LNCaP clone FGC (cell line): ENCODE measurements at regions not wholly inside any gene's neighbourhood (a gene's known extent, or its start where the extent isn't known, plus 50 kb on each side); places are given as distances from the start of the nearest gene placed in this dataset.
A peak's percentile ranks its signal among the peaks of the same experiment; 100 is the strongest.
"Not testable (repeated sequence)": the region's sequence is repeated elsewhere in the genome, so short reads cannot be mapped to it uniquely, and the experiment has no call there.

Experiments used
- DNase-seq: peaks from one replicate; pipeline ENCODE4 v3.0.0-alpha.2; 2011; ENCODE audit warnings: low read depth
- H3K4me3 ChIP-seq: 2 replicates; pipeline ENCODE4 v1.5.1; 2011; ENCODE audit warnings: mild to moderate bottlenecking, low read depth, low read length, control low read depth
- CTCF ChIP-seq: IDR thresholded peaks from 2 replicates; pipeline ENCODE4 v1.5.1; 2012; ENCODE audit warnings: mild to moderate bottlenecking; ENCODE audit not compliant: control insufficient read depth, insufficient read depth; ENCODE audit errors: extremely low read depth

DNA sequence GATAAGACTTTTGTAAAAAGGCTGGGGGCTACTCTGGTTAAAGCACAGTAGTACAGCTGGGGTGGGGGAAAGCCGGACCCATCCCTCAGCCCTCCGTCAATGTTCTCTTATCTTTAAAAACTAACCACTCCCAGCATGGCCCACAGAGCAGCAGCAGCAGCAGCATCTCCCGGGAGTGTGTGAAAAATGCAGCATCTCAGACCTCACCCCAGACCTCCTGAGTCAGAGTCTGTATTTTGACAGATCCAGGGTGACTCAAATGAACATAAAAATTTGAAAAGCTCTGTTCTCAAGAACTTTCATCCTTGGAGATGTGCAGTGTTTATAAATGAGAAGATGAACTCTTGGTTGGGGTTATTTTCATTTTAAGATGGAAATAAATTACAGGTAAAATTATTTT lies 277.7 kb upstream of the ECI2 start:
- H3K4me3 ChIP-seq = no peak overlapping the region
- DNase-seq = no peak
- TF ChIP-seq CTCF = no peak

- no peak for TF ChIP-seq CTCF
- DNase-seq = no peak
- H3K4me3 ChIP-seq = no peak overlapping the region
These were observed 277.1 kb upstream of the ECI2 start for GRCh38 chr6:4412488-4412887.

DNA sequence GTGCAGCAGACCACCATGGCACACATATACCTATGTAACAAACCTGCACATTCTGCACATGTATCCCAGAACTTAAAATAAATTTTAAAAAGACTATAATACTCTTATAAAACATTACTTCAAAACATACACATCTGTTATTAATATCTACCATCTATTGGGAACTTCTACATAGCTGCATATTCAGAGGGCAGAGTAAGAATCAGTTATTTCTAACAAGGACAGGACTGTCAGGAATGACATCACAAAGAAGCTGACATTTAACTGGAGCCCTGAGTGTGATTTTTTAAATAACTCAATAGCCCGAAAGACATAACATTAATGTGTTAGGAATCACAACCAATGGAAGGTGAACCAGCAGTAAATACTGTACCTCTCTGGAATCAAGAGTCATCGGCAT lies 276.7 kb upstream of the ECI2 start:
- no peak for DNase-seq
- no peak for TF ChIP-seq CTCF

GRCh38 chr6:4407710-4408109 lies 272.3 kb upstream of the ECI2 start:
- not testable (repeated sequence) for H3K4me3 ChIP-seq, DNase-seq

More for the DNA sequence above, 276.7 kb upstream of the ECI2 start:
- no peak overlapping the region for H3K4me3 ChIP-seq

DNA sequence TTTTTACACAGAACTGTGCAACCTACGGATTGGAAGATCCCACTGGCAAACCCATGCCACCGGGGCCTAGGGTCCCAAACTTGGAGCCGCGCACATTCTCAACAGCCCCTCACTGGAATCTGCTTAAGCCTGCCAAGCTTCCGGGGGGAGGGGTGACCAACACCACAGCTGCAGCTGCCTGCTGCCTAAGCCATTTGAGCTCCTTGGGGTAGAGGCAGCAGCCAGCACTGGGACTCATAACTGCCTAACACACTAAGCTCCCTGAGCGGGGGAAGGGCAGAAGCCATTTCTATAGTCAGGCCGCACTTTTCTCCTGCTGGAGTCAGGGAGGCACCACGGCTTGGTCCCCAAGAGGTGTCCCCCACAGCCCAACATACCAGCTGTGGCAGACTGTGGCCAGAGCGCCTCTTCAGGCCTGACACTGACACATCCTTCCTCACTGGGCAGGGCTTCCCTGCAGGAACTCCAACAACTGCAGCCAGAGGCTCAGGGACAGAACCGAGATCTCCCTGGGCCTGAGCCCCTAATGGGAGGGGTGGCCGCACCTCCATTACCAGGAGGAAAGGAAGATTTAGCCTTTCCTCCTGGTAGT lies 270.3 kb upstream of the ECI2 start:
- no peak for TF ChIP-seq CTCF
- DNase-seq = no peak

GRCh38 chr6:4404415-4404814 lies 269.0 kb upstream of the ECI2 start:
- no peak for DNase-seq
- no peak overlapping the region for H3K4me3 ChIP-seq
- no peak for TF ChIP-seq CTCF

More for the DNA sequence above, 270.3 kb upstream of the ECI2 start:
- H3K4me3 ChIP-seq = no peak overlapping the region

GRCh38 chr6:4403828-4404227 lies 268.5 kb upstream of the ECI2 start:
- peak; percentile 49 for DNase-seq
- TF ChIP-seq CTCF = no peak

More at GRCh38 chr6:4403828-4404227, 268.5 kb upstream of the ECI2 start:
- H3K4me3 ChIP-seq = no peak overlapping the region
